ENCODE measurements at regions not wholly inside any gene's neighbourhood (a gene's known extent, or its start where the extent isn't known, plus 50 kb on each side); places are given as distances from the start of the nearest gene placed in this dataset.

GRCh38 chr2:129906861-129907235 lies 72.6 kb upstream of the RAB6C start:
- Mint-ChIP-seq H3K4me1 (no peaks in the 10 kb centered on the region), H3K27me3 (peaks cover 4% of the 10 kb centered on the region), H3K9me3 (no peaks in the 10 kb centered on the region), H3K4me3 (no peak overlapping the region), H3K36me3 (no peaks in the 10 kb centered on the region), H3K27ac (no peak overlapping the region)
- DNase-seq, result no peak

GRCh38 chr2:129907256-129907998 lies 72.0 kb upstream of the RAB6C start:
- Mint-ChIP-seq H3K27me3 (peaks cover 4% of the 10 kb centered on the region), H3K4me3 (no peak overlapping the region), H3K4me1 (no peaks in the 10 kb centered on the region), H3K36me3 (no peaks in the 10 kb centered on the region), H3K27ac (no peak overlapping the region), H3K9me3 (no peaks in the 10 kb centered on the region)
- no peak for DNase-seq

- H3K4me1 Mint-ChIP-seq, result no peaks in the 10 kb centered on the region
- no peaks in the 10 kb centered on the region for H3K36me3 Mint-ChIP-seq
- peaks cover 4% of the 10 kb centered on the region for H3K27me3 Mint-ChIP-seq
- DNase-seq, result no peak
- H3K27ac Mint-ChIP-seq, result no peak overlapping the region
- H3K4me3 Mint-ChIP-seq, result no peak overlapping the region
- no peaks in the 10 kb centered on the region for H3K9me3 Mint-ChIP-seq
Observed at GRCh38 chr2:129908721-129909373, 70.6 kb upstream of the RAB6C start.

- Mint-ChIP-seq H3K4me3 (no peak overlapping the region), H3K9me3 (no peaks in the 10 kb centered on the region), H3K4me1 (no peaks in the 10 kb centered on the region), H3K27ac (no peak overlapping the region), H3K36me3 (no peaks in the 10 kb centered on the region), H3K27me3 (peaks cover 4% of the 10 kb centered on the region)
- DNase-seq, result no peak
Observed at GRCh38 chr2:129909651-129910418, 69.6 kb upstream of the RAB6C start.

GRCh38 chr2:129910446-129911362 lies 68.8 kb upstream of the RAB6C start:
- H3K9me3 Mint-ChIP-seq, result no peaks in the 10 kb centered on the region
- H3K36me3 Mint-ChIP-seq, result no peaks in the 10 kb centered on the region
- peaks cover 4% of the 10 kb centered on the region for H3K27me3 Mint-ChIP-seq
- DNase-seq, result no peak
- H3K27ac Mint-ChIP-seq, result no peak overlapping the region
- H3K4me3 Mint-ChIP-seq, result no peak overlapping the region
- no peaks in the 10 kb centered on the region for H3K4me1 Mint-ChIP-seq

GRCh38 chr2:129911363-129912065 lies 68.0 kb upstream of the RAB6C start:
- Mint-ChIP-seq H3K4me3 (no peak overlapping the region), H3K9me3 (no peaks in the 10 kb centered on the region), H3K4me1 (no peaks in the 10 kb centered on the region), H3K27me3 (peaks cover 4% of the 10 kb centered on the region), H3K36me3 (no peaks in the 10 kb centered on the region), H3K27ac (no peak overlapping the region)
- no peak for DNase-seq

- Mint-ChIP-seq H3K36me3 (no peaks in the 10 kb centered on the region), H3K4me3 (no peak overlapping the region), H3K27ac (no peak overlapping the region), H3K9me3 (no peaks in the 10 kb centered on the region), H3K27me3 (peaks cover under 1% of the 10 kb centered on the region), H3K4me1 (no peaks in the 10 kb centered on the region)
- no peak for DNase-seq
Observed at GRCh38 chr2:129912066-129912820, 67.2 kb upstream of the RAB6C start.

GRCh38 chr2:129912871-129913694 lies 66.4 kb upstream of the RAB6C start:
- Mint-ChIP-seq H3K27me3 (no peaks in the 10 kb centered on the region), H3K9me3 (peaks cover 6% of the 10 kb centered on the region)

GRCh38 chr2:129913695-129914495 lies 65.6 kb upstream of the RAB6C start:
- Mint-ChIP-seq H3K27ac (no peak overlapping the region), H3K27me3 (peaks cover 3% of the 10 kb centered on the region), H3K36me3 (peaks cover 6% of the 10 kb centered on the region), H3K4me3 (no peak overlapping the region), H3K9me3 (peaks cover 13% of the 10 kb centered on the region), H3K4me1 (no peaks in the 10 kb centered on the region)
- no peak for DNase-seq

More at GRCh38 chr2:129912871-129913694, 66.4 kb upstream of the RAB6C start:
- Mint-ChIP-seq H3K36me3 (peaks cover 4% of the 10 kb centered on the region), H3K27ac (no peak overlapping the region), H3K4me1 (no peaks in the 10 kb centered on the region), H3K4me3 (no peak overlapping the region)
- DNase-seq, result no peak

GRCh38 chr2:129914538-129915302 lies 64.7 kb upstream of the RAB6C start:
- Mint-ChIP-seq H3K27ac (no peak overlapping the region), H3K4me3 (no peak overlapping the region), H3K4me1 (no peaks in the 10 kb centered on the region), H3K27me3 (peaks cover 3% of the 10 kb centered on the region), H3K36me3 (peaks cover 6% of the 10 kb centered on the region), H3K9me3 (peaks cover 21% of the 10 kb centered on the region)
- no peak for DNase-seq

GRCh38 chr2:129915303-129915840 lies 64.1 kb upstream of the RAB6C start:
- Mint-ChIP-seq H3K36me3 (peaks cover 6% of the 10 kb centered on the region), H3K9me3 (peaks cover 25% of the 10 kb centered on the region), H3K4me1 (no peaks in the 10 kb centered on the region), H3K4me3 (no peak overlapping the region), H3K27me3 (peaks cover 3% of the 10 kb centered on the region), H3K27ac (no peak overlapping the region)
- no peak for DNase-seq

- Mint-ChIP-seq H3K27ac (no peak overlapping the region), H3K9me3 (peaks cover 25% of the 10 kb centered on the region), H3K36me3 (peaks cover 6% of the 10 kb centered on the region), H3K4me3 (no peak overlapping the region), H3K4me1 (no peaks in the 10 kb centered on the region), H3K27me3 (peaks cover 23% of the 10 kb centered on the region)
- DNase-seq, result no peak
Observed at GRCh38 chr2:129918604-129919003, 60.9 kb upstream of the RAB6C start.

Data from activated naive CD8-positive, alpha-beta T cell treated with anti-CD3 and anti-CD28 coated beads for 36 hours (primary cell).